ENCODE measurements at regions not wholly inside any gene's neighbourhood (a gene's known extent, or its start where the extent isn't known, plus 50 kb on each side); places are given as distances from the start of the nearest gene placed in this dataset.

- no peak for TF ChIP-seq CTCF (conservative IDR thresholded peaks at IDR 0.05 in 1 of 2, IDR thresholded peaks at IDR 0.05 in 1 of 2; ENCODE audit: extremely low read depth in 1 of 2, insufficient read depth in 1 of 2, low read depth in 1 of 2, low read length in 2 of 2)
- TF ChIP-seq EZH2 (IDR thresholded peaks at IDR 0.05; ENCODE audit: borderline replicate concordance, low read length) = no peak
Observed at GRCh38 chr1:87274851-87275250, 53.8 kb upstream of the LMO4 start.
